Mucosa of descending colon (tissue), 3 donors: ENCODE measurements at regions not wholly inside any gene's neighbourhood (a gene's known extent, or its start where the extent isn't known, plus 50 kb on each side); places are given as distances from the start of the nearest gene placed in this dataset.
A peak's percentile ranks its signal among the peaks of the same experiment; 100 is the strongest.

Experiments used
- ATAC-seq: fragments of 200-7000 bp; cut with Tn5 transposase; one replicate; pipeline ENCODE4 v1.9.1; 2020; ENCODE audit warnings: mild to moderate bottlenecking, moderate library complexity
- DNase-seq, 3 donors: peaks; one replicate each; pipeline ENCODE4 v3.0.0-alpha.2; 2020
- H3K36me3 ChIP-seq: fragments of 200-600 bp; one replicate; pipeline ENCODE4 v1.8.0; 2021; ENCODE audit warnings: low read depth, mild to moderate bottlenecking
- H3K4me1 ChIP-seq: fragments of 200-600 bp; one replicate; pipeline ENCODE4 v1.8.0; 2021; ENCODE audit warnings: low read depth, mild to moderate bottlenecking
- H3K4me3 ChIP-seq: fragments of 200-600 bp; one replicate; pipeline ENCODE4 v1.8.0; 2021; ENCODE audit warnings: mild to moderate bottlenecking
- H3K9me3 ChIP-seq: fragments of 200-600 bp; one replicate; pipeline ENCODE4 v1.8.0; 2021; ENCODE audit warnings: mild to moderate bottlenecking
- intact Hi-C, 2 donors: fragments of 100-400 bp; cut with DNase I in 1 of 2; cut with micrococcal nuclease in 1 of 2; formaldehyde crosslinking; loops; one replicate each; pipeline versions ENCODE4 v1.11.0 to v1.11.1; 2022; cut with DNase I, micrococcal nuclease
- TF ChIP-seq, protein P1 (sequence below): fragments of 200-600 bp; IDR thresholded peaks from one replicate; pipeline ENCODE4 v1.8.0; 2022; ENCODE audit warnings: antibody characterized with exemption, mild to moderate bottlenecking
- donor health status: DM: no; HTN: no; CAD: no; lungs with moderate emphysema.
- donor health status: DM: no; HTN: no; CAD: no.
- donor health status: DM: no; HTN: yes; CAD: no.

DNA sequence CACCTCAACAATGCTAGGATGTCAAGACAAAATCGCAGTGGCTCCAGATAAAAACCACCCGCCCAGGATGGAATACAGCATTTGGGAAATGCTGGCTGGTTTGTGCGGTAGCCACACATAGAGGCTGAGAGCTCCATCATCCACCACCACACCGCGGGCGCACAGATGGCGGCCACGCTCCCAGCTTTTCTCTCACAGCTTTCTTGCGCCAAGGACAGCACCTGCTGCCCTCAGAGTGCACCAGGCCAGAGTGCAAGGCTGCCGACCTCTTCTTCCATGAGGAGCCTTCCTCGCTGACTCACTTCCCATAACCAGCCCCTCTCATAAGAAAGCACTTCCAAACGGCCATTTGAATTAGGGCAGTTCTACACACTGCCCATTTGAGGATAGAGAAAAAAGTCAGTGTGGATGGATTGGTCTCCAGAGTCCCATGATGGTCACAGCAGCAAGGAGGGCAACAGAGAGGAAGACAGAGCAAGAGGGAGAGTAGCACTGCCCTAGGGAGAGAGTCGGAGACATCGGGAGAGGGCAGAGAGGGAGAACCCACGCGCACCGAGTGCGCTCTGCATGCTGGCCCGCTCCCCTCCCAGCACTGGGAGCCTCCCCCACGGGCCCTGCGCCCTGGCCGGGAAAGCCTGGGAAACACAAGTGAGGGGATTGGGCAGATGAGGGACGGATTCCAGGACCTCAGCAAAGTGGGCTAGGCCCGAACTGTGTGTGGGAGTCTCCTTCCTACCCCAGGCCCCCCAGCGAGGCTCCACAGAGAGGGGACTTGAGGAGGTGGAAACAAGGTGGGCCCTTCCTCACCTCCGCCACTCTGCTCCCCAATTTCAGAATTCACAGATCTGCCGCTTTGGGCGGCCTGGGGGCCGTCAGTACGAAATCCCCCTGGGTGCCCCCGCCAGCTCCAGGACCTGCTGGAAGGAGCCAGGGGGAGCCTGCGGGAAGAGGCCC, 156.9 kb downstream of the USP12 start:
- no peak for ATAC-seq
- intact Hi-C loops: no loop called here
- H3K9me3 ChIP-seq: no peaks in the 10 kb centered on the region
- no peak for DNase-seq
- no peak overlapping the region for H3K4me3 ChIP-seq
- TF ChIP-seq, protein P1, sequence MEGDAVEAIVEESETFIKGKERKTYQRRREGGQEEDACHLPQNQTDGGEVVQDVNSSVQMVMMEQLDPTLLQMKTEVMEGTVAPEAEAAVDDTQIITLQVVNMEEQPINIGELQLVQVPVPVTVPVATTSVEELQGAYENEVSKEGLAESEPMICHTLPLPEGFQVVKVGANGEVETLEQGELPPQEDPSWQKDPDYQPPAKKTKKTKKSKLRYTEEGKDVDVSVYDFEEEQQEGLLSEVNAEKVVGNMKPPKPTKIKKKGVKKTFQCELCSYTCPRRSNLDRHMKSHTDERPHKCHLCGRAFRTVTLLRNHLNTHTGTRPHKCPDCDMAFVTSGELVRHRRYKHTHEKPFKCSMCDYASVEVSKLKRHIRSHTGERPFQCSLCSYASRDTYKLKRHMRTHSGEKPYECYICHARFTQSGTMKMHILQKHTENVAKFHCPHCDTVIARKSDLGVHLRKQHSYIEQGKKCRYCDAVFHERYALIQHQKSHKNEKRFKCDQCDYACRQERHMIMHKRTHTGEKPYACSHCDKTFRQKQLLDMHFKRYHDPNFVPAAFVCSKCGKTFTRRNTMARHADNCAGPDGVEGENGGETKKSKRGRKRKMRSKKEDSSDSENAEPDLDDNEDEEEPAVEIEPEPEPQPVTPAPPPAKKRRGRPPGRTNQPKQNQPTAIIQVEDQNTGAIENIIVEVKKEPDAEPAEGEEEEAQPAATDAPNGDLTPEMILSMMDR: no peak
- H3K4me1 ChIP-seq: peaks cover 10% of the 10 kb centered on the region
- H3K36me3 ChIP-seq: no peaks in the 10 kb centered on the region

DNA sequence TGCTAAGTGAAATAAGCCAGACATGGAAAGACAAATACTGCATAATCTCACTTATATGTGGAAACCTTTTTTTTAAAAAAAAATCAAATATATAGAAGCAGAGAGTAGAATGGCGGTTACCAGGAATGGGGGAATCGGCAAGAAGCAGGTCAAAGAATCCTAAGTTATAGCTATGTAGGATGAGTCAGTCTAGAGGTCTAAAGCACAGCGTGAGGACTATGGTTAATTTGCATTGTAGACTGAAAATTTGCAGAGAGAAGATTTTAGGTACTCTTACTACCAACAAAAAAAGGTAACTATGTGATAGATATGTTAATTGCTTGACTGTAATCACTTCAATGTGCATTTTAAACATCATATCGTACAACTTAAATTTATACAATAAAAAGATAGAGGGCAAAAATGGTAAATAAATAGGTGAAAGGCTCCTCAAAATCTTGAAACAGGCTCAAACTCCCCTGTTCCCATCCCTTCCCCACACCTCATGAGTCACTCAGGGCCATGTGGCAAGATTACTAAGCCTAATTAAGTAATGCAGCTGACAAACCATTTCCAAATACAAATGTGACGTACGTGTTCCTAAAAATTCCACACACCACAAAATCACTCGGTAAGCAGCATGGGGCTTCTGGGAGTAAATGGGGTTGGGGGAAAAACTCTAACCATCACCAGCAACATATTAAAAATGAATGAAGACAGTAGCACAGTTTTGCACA, 159.0 kb downstream of the USP12 start:
- H3K4me1 ChIP-seq: peaks cover 3% of the 10 kb centered on the region
- DNase-seq (no peak), ATAC-seq (no peak)
- no peak overlapping the region for H3K4me3 ChIP-seq
- TF ChIP-seq, protein P1: no peak
- no peaks in the 10 kb centered on the region for H3K36me3 ChIP-seq
- H3K9me3 ChIP-seq: no peaks in the 10 kb centered on the region
- intact Hi-C loops: no loop called here

DNA sequence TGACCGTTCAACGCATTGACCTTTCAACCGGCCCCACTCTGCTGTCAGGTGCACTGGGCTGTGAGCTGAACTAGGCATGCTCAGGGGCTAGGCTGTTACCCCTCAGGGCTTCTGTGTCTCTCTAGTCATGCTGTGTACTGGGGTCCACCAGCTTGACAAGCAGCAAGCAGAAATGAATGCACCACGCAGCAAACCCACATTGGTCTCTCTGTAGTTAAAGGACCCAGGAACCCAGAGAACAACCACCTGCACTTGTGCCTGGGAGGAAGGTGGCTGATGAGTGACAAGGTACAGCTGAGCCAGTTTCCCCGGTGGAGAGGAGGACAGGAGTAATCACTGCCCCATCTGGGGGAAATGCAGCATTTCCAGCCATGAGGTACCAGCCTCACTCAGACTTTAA, 159.9 kb downstream of the USP12 start:
- TF ChIP-seq, protein P1: no peak
- Histone ChIP-seq H3K9me3 (no peaks in the 10 kb centered on the region), H3K4me1 (peaks cover under 1% of the 10 kb centered on the region), H3K36me3 (no peaks in the 10 kb centered on the region), H3K4me3 (no peak overlapping the region)
- DNase-seq (no peak), ATAC-seq (no peak)
- intact Hi-C loops: no loop called here

DNA sequence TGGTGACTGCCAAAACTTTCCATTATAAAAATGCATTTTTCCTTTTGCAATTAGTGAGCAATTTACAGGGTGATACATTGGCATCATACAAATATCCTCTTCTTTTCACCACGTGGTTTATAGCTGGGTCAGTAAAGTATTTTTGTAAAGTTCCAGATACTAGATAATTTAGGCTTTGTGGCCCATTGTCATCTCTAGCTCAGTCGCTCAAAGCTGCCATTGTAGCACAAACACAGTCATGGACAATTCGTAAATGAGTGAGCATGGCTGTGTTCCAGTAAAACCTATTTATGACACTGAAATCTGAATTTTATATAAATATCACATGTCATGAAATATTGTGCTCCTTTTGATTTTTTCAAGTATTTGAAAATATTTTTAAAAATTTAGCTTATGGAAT, 162.9 kb downstream of the USP12 start:
- H3K9me3 ChIP-seq: no peaks in the 10 kb centered on the region
- DNase-seq (no peak), ATAC-seq (no peak)
- TF ChIP-seq, protein P1: no peak
- no peak overlapping the region for H3K4me3 ChIP-seq
- intact Hi-C loops: no loop called here
- no peaks in the 10 kb centered on the region for H3K36me3 ChIP-seq
- peaks cover 9% of the 10 kb centered on the region for H3K4me1 ChIP-seq

DNA sequence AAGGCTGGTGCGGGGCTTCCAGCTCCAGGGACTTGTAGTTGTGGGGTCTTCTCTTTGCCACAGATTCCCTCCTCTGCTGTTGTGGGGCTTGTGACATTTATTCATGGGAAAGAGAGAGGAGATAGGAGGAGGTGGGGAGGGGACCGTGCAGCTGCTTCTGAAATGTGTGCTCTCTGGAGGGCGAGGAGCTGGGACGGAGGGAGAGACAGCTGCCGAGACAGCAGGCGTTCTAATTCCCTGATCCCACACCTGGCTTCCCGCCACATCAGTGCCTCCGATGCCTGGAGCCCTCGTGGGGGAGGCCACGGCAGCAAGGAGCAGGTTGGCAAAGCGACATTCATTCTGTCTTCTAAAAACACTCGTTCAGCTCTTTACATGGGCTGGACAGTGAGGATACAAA, 164.4 kb downstream of the USP12 start:
- no peak overlapping the region for H3K4me3 ChIP-seq
- intact Hi-C loops: no loop called here
- ATAC-seq (peak; percentile 3), DNase-seq (no peak)
- H3K4me1 ChIP-seq: peaks cover 9% of the 10 kb centered on the region
- TF ChIP-seq, protein P1: no peak
- H3K36me3 ChIP-seq: no peaks in the 10 kb centered on the region
- no peaks in the 10 kb centered on the region for H3K9me3 ChIP-seq
